ENCODE measurements at regions not wholly inside any gene's neighbourhood (a gene's known extent, or its start where the extent isn't known, plus 50 kb on each side); places are given as distances from the start of the nearest gene placed in this dataset.
A peak's percentile ranks its signal among the peaks of the same experiment; 100 is the strongest.

- Histone ChIP-seq H3K27me3 (no peaks in the 10 kb centered on the region), H3K9me3 (no peaks in the 10 kb centered on the region), H3K27ac (peak overlapping the region in 3 of 4 donors; percentile 38 to 75 (median 62)), H3K36me3 (no peaks in the 10 kb centered on the region), H3K4me1 (peaks cover 0 to 44% (median 1%) of the 10 kb centered on the region in 4 donors), H3K4me3 (no peak overlapping the region)
- DNase-seq: peak in 1 of 3 donors; percentile 78
- no peak for TF ChIP-seq POLR2A (IDR thresholded peaks at IDR 0.05)
- TF ChIP-seq, protein P1, sequence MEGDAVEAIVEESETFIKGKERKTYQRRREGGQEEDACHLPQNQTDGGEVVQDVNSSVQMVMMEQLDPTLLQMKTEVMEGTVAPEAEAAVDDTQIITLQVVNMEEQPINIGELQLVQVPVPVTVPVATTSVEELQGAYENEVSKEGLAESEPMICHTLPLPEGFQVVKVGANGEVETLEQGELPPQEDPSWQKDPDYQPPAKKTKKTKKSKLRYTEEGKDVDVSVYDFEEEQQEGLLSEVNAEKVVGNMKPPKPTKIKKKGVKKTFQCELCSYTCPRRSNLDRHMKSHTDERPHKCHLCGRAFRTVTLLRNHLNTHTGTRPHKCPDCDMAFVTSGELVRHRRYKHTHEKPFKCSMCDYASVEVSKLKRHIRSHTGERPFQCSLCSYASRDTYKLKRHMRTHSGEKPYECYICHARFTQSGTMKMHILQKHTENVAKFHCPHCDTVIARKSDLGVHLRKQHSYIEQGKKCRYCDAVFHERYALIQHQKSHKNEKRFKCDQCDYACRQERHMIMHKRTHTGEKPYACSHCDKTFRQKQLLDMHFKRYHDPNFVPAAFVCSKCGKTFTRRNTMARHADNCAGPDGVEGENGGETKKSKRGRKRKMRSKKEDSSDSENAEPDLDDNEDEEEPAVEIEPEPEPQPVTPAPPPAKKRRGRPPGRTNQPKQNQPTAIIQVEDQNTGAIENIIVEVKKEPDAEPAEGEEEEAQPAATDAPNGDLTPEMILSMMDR (IDR thresholded peaks at IDR 0.05): no peak
These were observed 58.3 kb upstream of the TRAK1 start for GRCh38 chr3:42032693-42033349.

DNA sequence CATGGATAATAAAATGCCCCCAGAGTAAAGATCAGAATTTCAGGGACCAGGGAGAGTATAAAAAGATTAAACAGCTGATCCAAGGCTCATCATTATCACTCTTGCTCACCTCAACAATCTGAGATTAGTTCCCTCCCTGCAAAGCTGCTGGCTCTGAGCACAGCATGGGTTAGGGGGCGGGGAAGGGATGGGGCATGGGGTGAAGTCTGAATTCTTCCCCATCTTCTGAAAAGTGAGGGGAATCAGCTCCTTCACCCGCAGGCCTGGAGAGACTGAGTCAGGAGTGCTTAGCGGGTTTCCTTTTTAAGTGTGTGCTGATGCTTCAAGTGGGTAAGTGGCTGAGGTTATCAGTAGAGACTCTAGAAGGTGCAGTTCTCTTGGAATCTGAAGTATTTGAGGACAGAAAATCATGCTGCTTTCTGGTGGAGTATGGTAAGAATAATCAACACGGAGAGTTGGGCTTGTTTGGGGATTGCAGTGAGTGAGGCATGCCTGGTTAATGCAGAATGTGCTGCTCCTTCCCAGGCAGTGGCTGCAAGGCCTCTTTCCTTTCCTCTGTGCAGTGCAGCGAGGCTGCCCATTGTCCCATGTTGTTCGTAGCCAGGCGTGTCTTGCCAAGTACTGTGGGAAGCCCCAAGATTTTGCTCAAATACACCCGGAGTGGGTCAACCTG lies 59.2 kb upstream of the TRAK1 start:
- peaks cover 0 to 40% (median 1%) of the 10 kb centered on the region in 4 donors for H3K4me1 ChIP-seq
- H3K27me3 ChIP-seq: no peaks in the 10 kb centered on the region
- peak in 1 of 3 donors; percentile 42 for DNase-seq
- TF ChIP-seq, protein P1 (IDR thresholded peaks at IDR 0.05): no peak
- H3K36me3 ChIP-seq: no peaks in the 10 kb centered on the region
- no peaks in the 10 kb centered on the region for H3K9me3 ChIP-seq
- no peak overlapping the region for H3K4me3 ChIP-seq
- peak overlapping the region in 2 of 4 donors; percentile 38 to 75 for H3K27ac ChIP-seq

DNA sequence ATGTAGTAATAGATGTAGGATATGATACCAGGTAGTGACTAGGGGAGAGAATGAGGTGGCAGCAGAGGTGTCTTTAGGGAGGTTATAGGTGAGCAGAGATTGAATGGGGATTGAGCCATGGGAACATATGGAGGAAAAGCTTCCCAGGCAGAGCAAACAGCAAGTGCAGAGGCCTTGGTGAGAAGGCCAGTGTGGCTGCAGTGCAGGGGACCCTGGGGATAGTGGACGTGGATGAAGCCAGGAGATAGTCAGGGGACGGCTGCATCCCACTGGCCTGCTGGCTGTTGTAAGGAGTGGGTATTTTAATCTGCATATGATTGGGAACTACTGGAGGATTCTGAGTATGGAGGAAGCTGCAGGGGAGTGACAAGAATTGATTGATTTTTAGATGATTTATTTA lies 62.7 kb upstream of the TRAK1 start:
- Histone ChIP-seq H3K4me1 (peaks cover 0 to 43% (median 12%) of the 10 kb centered on the region in 4 donors), H3K27me3 (no peaks in the 10 kb centered on the region), H3K9me3 (no peaks in the 10 kb centered on the region), H3K27ac (no peak overlapping the region), H3K36me3 (no peaks in the 10 kb centered on the region), H3K4me3 (no peak overlapping the region)
- DNase-seq: peak in 1 of 3 donors; percentile 29
- TF ChIP-seq, protein P1 (IDR thresholded peaks at IDR 0.05): no peak
- no peak for TF ChIP-seq POLR2A (IDR thresholded peaks at IDR 0.05)

DNA sequence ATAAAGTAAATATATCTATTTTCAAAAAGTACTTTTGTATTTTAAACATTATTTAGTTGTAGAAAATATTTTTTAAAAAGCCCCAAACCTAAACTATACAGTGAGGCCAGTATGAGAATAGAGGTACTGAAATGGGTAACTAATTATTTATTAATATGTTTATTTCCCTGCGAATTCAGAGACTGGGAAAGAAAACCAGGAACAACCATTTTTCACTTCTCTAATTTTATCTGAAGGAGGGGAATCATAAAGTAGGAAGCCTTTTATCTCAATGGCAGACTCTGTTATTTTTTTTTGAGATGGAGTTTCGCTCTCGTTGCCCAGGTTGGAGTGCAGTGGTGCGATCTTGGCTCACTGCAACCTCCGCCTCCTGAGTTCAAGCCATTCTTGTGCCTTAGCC lies 63.6 kb upstream of the TRAK1 start:
- Histone ChIP-seq H3K9me3 (no peaks in the 10 kb centered on the region), H3K4me1 (peaks cover 0 to 34% (median 11%) of the 10 kb centered on the region in 4 donors), H3K4me3 (no peak overlapping the region), H3K27ac (no peak overlapping the region), H3K27me3 (no peaks in the 10 kb centered on the region), H3K36me3 (no peaks in the 10 kb centered on the region)
- no peak for DNase-seq
- TF ChIP-seq POLR2A (IDR thresholded peaks at IDR 0.05): no peak
- TF ChIP-seq, protein P1 (IDR thresholded peaks at IDR 0.05): no peak

GRCh38 chr3:42025370-42026138 lies 63.7 kb upstream of the ULK4 start:
- Histone ChIP-seq H3K27me3 (no peaks in the 10 kb centered on the region), H3K4me3 (no peak overlapping the region), H3K36me3 (no peaks in the 10 kb centered on the region), H3K4me1 (peaks cover 0 to 43% (median 11%) of the 10 kb centered on the region in 4 donors), H3K9me3 (no peaks in the 10 kb centered on the region), H3K27ac (peak overlapping the region; percentile 25 to 85 (median 64))
- DNase-seq: peak; percentile 74 to 93 (median 81)
- TF ChIP-seq POLR2A (IDR thresholded peaks at IDR 0.05): no peak
- TF ChIP-seq, protein P1 (IDR thresholded peaks at IDR 0.05): no peak
